ENCODE measurements at regions not wholly inside any gene's neighbourhood (a gene's known extent, or its start where the extent isn't known, plus 50 kb on each side); places are given as distances from the start of the nearest gene placed in this dataset.

GRCh38 chr4:148843625-148844024 is 401.4 kb upstream of the NR3C2 start:
- no peak overlapping the region for H3K4me3 ChIP-seq
- CTCF ChIA-PET = no interaction called here
- WGBS (ENCODE audit: insufficient coverage, insufficient replicate concordance, low lambda C conversion rate, missing lambda C conversion rate) = 0% methylated on average over 3 of the region's 3 CpGs

GRCh38 chr4:148842843-148843242 is 400.6 kb upstream of the NR3C2 start:
- ATAC-seq (no peak), FAIRE-seq (no peak), DNase-seq (ENCODE audit: low read depth, low spot score) (no peak)
- no TSS peak for BruUV-seq (replicated peaks)
- H3K9me3 ChIP-seq (replicated peaks; ENCODE audit: control insufficient read depth, insufficient read depth, low read length) = no peaks in the 10 kb centered on the region
- H3K4me1 ChIP-seq (ENCODE audit: control insufficient read depth, insufficient read depth, low read length) = no peaks in the 10 kb centered on the region
- H2AFZ ChIP-seq (ENCODE audit: control insufficient read depth, low read depth, low read length) = no peak overlapping the region
- no peak overlapping the region for H3K27ac ChIP-seq (ENCODE audit: control insufficient read depth, insufficient read depth)
- ChIA-PET CTCF (no interaction called here), RAD21 (ENCODE audit: unreplicated experiment) (no interaction called here), SMC1A (ENCODE audit: uncharacterized antibody, unreplicated experiment) (no interaction called here), POLR2A (no interaction called here)
- intact Hi-C loops (cut with micrococcal nuclease; ENCODE audit: unreplicated experiment) = no loop called here
- H3K79me2 ChIP-seq (ENCODE audit: control insufficient read depth, insufficient read depth, low read length) = no peaks in the 10 kb centered on the region
- H4K20me1 ChIP-seq (ENCODE audit: control insufficient read depth, insufficient read depth) = no peaks in the 10 kb centered on the region
- in situ Hi-C loops (cut with MboI) = no loop called here
- no peaks in the 10 kb centered on the region for H3K36me3 ChIP-seq (ENCODE audit: control insufficient read depth in 2 of 2, insufficient read depth in 2 of 2, low read length in 1 of 2)
- 42% methylated on average over 3 of the region's 3 CpGs for WGBS (ENCODE audit: insufficient coverage, insufficient replicate concordance, low lambda C conversion rate, missing lambda C conversion rate)
- no peak overlapping the region for H3K9ac ChIP-seq (ENCODE audit: control insufficient read depth, insufficient read depth, low read length)
- H3K4me3 ChIP-seq = no peak overlapping the region
- no peaks in the 10 kb centered on the region; a peak in 1 of 4 replicates for H3K27me3 ChIP-seq (replicated peaks in 1 of 2; ENCODE audit: control insufficient read depth in 2 of 2, insufficient read depth in 2 of 2, low read length in 1 of 2)
- H3K4me2 ChIP-seq (ENCODE audit: control insufficient read depth, insufficient read depth) = no peak overlapping the region
- TF ChIP-seq MEF2A (IDR thresholded peaks at IDR 0.05; ENCODE audit: insufficient read depth, low read depth, low read length) (no peak), PAX5 (IDR thresholded peaks at IDR 0.05; ENCODE audit: borderline replicate concordance, low read depth, low read length) (no peak), MEF2B (IDR thresholded peaks at IDR 0.05; ENCODE audit: partially characterized antibody, poor library complexity, severe bottlenecking) (no peak), ATF3 (IDR thresholded peaks at IDR 0.05; ENCODE audit: borderline replicate concordance, extremely low read depth, low read depth, low read length) (no peak), NBN (IDR thresholded peaks at IDR 0.05) (no peak), STAT1 (conservative IDR thresholded peaks at IDR 0.05) (no peak), BCL11A (IDR thresholded peaks at IDR 0.05; ENCODE audit: low read depth, low read length) (no peak), SRF (IDR thresholded peaks at IDR 0.05; ENCODE audit: low read depth in 2 of 2, low read length in 2 of 2) (no peak), ATF7 (IDR thresholded peaks at IDR 0.05; ENCODE audit: low read depth) (no peak), POLR2AphosphoS2 (IDR thresholded peaks at IDR 0.05; ENCODE audit: low read depth, low read length) (no peak), JUNB (IDR thresholded peaks at IDR 0.05) (no peak), EZH2 (IDR thresholded peaks at IDR 0.05; ENCODE audit: borderline replicate concordance, control insufficient read depth, low read depth, low read length) (no peak), PAX8 (IDR thresholded peaks at IDR 0.05) (no peak)

More at GRCh38 chr4:148843625-148844024, 401.4 kb upstream of the NR3C2 start:
- Histone ChIP-seq H3K27ac (ENCODE audit: control insufficient read depth, insufficient read depth) (no peak overlapping the region), H3K4me2 (ENCODE audit: control insufficient read depth, insufficient read depth) (no peak overlapping the region), H2AFZ (ENCODE audit: control insufficient read depth, low read depth, low read length) (no peak overlapping the region), H3K9ac (ENCODE audit: control insufficient read depth, insufficient read depth, low read length) (no peak overlapping the region), H4K20me1 (ENCODE audit: control insufficient read depth, insufficient read depth) (no peaks in the 10 kb centered on the region), H3K9me3 (replicated peaks; ENCODE audit: control insufficient read depth, insufficient read depth, low read length) (no peaks in the 10 kb centered on the region), H3K36me3 (ENCODE audit: control insufficient read depth in 2 of 2, insufficient read depth in 2 of 2, low read length in 1 of 2) (no peaks in the 10 kb centered on the region), H3K79me2 (ENCODE audit: control insufficient read depth, insufficient read depth, low read length) (no peaks in the 10 kb centered on the region), H3K4me1 (ENCODE audit: control insufficient read depth, insufficient read depth, low read length) (no peaks in the 10 kb centered on the region), H3K27me3 (replicated peaks in 1 of 2; ENCODE audit: control insufficient read depth in 2 of 2, insufficient read depth in 2 of 2, low read length in 1 of 2) (no peaks in the 10 kb centered on the region; a peak in 1 of 4 replicates)
- SMC1A ChIA-PET (ENCODE audit: uncharacterized antibody, unreplicated experiment) = no interaction called here
- FAIRE-seq = no peak
- in situ Hi-C loops (cut with MboI) (no loop called here), intact Hi-C loops (cut with micrococcal nuclease; ENCODE audit: unreplicated experiment) (no loop called here)
- POLR2A ChIA-PET = no interaction called here
- BruUV-seq (replicated peaks) = no TSS peak
- TF ChIP-seq TAF1 (IDR thresholded peaks at IDR 0.05; ENCODE audit: borderline replicate concordance, low read depth, low read length) = no peak
- no peak for TF ChIP-seq CTCF (IDR thresholded peaks at IDR 0.05 in 2 of 3, conservative IDR thresholded peaks at IDR 0.05 in 1 of 3; ENCODE audit: control insufficient read depth in 2 of 3, extremely low read depth in 1 of 3, insufficient read depth in 1 of 3, low read depth in 3 of 3, low read length in 3 of 3)
- ATAC-seq = no peak
- DNase-seq (ENCODE audit: low read depth, low spot score) = no peak
- RAD21 ChIA-PET (ENCODE audit: unreplicated experiment) = no interaction called here

Measured in GM12878 (cell line).